ENCODE measurements at regions not wholly inside any gene's neighbourhood (a gene's known extent, or its start where the extent isn't known, plus 50 kb on each side); places are given as distances from the start of the nearest gene placed in this dataset.
"Not testable (repeated sequence)": the region's sequence is repeated elsewhere in the genome, so short reads cannot be mapped to it uniquely, and the experiment has no call there.

DNA sequence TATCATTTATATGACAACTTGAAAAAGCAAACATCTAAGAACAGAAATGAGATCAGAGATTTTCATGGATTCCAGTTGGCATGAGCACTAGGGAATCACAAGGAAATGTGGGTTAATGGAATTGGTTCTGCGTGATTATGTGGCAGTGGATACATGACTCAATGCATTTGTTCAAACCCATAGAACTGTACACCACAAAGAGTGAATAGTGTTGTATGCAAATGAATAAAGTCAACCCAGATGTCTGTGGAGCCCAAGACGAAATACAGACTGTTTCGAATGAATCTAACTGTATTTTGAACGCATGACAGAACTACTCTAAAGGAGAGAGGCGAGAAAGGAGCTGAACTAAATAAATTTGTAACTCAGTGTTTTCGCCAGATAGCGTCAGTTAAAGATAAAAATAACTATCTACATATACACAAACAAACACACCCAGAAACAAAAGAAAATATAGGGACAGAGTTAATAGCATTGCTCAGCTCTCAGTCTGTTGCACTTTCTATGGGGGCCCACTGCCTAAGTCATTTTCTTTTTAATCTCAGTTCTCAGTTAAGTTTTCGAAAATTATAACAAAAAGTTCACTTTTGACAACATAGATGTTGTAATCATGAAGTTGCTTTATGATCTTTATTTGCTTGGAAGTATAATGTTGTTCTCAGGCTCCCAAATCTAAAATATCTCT, 636.7 kb upstream of the SEMA3D start:
- Histone ChIP-seq H3K36me3 (no peaks in the 10 kb centered on the region), H3K27me3 (no peaks in the 10 kb centered on the region), H3K9me3 (no peaks in the 10 kb centered on the region), H3K4me3 (no peak overlapping the region)
- DNase-seq = no peak

DNA sequence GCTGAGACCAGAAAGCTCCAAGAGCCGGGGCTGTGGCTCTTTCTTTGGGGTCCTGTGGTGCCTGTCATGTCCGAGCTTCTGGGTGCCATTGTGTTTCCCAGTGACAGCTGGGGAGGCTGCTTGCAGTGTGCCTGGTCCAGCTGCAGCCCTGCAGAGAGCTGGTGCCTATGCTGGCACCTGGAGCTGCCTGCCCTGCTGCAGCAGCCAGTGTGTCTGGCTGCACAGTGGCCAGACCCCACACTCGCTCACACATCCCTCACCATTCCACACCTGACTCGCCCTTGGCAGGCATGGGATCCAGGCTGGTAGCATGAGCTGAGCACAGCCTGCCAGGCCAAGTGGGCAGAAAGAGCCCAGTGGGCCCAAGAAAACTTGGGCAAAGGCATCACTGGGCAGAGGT, 635.1 kb upstream of the SEMA3D start:
- H3K36me3 ChIP-seq = no peaks in the 10 kb centered on the region
- no peaks in the 10 kb centered on the region for H3K9me3 ChIP-seq
- H3K27me3 ChIP-seq = no peaks in the 10 kb centered on the region
- no peak for DNase-seq
- H3K4me3 ChIP-seq = no peak overlapping the region

DNA sequence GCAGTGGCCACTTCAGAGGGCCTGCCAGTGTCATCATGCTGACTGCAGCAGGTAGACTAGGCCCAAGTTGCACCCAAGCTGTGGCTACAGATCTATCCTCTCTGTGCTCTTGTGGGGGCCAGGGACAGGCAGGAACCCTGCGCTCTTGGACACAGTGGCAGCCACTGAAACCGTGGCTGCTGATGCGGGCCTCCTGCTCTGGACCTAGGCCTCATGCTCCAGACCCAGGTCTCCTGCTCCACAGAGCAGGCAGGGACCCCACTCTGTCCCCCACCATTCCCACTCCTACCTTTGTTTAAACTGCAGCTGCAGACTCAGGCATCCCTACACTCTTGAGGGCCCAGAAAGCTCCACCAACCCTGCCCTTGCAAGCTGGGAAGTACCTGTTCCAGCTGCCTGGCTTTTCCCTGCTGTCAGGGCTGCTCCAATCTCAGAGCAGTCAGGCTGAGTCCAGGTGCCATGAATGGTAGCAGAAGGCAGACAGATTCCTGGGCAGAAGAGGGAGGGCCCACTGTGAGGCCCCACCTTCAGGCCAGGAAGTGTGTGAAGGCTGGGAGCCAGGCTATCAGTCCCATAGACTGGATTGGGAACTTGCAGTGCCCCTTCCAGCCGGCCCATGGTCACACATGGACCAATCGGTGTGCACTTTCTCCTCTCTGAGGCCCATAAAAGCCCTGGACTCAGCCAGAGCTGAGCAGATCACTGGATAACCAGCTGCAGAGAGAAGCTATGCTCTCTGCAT, 634.0 kb upstream of the SEMA3D start:
- no peak for DNase-seq
- Histone ChIP-seq H3K9me3 (no peaks in the 10 kb centered on the region), H3K4me3 (no peak overlapping the region), H3K36me3 (no peaks in the 10 kb centered on the region), H3K27me3 (no peaks in the 10 kb centered on the region)

DNA sequence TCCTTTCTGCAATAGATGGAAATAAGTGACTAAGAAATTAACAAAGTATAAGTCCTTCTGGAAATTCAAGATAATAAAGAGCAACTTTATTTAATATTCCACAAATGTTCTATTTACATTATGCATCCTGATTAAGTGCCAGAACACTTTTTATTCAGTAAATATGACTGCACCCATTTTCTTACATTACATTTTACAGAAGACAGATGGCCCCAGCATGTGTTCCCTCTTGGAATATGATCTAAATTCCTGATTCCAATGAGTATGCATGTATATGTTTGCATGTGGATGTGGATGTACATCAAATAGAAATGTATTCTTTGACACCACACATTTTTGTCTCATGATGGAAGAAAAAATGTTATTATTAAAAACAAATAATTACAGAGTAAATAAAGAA, 628.7 kb upstream of the SEMA3D start:
- Histone ChIP-seq H3K36me3 (no peaks in the 10 kb centered on the region), H3K27me3 (no peaks in the 10 kb centered on the region), H3K4me3 (no peak overlapping the region), H3K9me3 (no peaks in the 10 kb centered on the region)
- DNase-seq = no peak

DNA sequence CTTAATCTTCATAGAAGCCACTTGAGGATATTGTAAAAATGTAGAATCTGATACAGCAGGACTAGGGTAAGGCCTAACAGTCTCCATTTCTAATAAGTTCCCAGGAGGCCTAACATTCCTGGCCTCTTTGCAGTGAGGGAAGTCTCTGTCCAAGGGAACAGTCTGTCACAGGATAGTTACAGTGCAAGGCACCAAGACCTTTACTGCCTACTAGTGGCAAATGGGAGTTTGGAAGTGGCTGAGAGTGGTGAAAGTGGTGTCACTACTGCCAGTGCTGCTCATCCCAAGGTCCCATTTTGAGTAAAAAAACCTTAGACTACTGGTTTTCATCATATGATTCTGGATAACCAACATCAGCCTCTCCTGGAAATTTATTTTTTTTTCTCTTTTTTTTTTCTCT, 619.5 kb upstream of the SEMA3D start:
- Histone ChIP-seq H3K27me3 (no peaks in the 10 kb centered on the region), H3K4me3 (no peak overlapping the region)

DNA sequence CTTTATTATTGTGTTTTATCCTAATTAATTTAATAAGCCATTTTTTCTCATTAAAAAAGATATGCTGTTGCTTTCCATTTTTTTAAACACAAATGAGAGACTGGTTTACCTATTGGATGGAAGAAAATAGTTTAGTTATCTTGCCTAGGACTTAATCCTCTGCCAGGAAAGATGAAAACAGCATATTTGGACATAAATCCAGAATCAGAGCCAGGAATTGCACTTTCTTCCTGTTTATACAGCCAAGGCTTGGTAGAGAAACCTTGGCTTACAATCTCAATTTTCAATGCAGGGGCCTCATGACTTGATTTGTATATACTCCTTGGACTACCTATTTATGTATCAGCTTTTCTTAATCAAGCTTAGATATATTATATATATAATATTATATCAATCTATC, 618.8 kb upstream of the SEMA3D start:
- DNase-seq = no peak

More for the DNA sequence above, 619.5 kb upstream of the SEMA3D start:
- no peaks in the 10 kb centered on the region for H3K36me3 ChIP-seq
- no peak for DNase-seq
- H3K9me3 ChIP-seq = no peaks in the 10 kb centered on the region

DNA sequence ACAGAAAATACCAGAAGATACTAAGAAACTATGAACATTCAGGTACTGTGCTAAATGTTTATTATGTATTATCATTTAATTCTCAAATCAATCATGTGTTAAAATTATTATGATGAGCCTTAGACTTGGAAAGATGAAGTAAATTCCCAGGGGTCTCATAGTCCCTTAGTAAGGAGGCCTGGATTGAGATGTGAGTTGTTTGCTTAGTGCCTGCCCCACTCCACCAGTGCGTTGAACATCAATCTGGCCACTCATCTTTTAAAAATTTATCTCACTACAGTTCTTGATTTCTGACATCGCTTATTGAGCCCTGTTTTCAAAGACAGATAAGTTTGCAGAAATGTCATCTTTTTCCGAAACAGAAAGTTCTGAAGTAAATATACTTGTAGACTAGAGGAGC, 618.4 kb upstream of the SEMA3D start:
- Histone ChIP-seq H3K9me3 (no peaks in the 10 kb centered on the region), H3K36me3 (no peaks in the 10 kb centered on the region), H3K27me3 (no peaks in the 10 kb centered on the region), H3K4me3 (no peak overlapping the region)
- DNase-seq = no peak

More for the DNA sequence above, 618.8 kb upstream of the SEMA3D start:
- H3K4me3 ChIP-seq = no peak overlapping the region
- no peaks in the 10 kb centered on the region for H3K36me3 ChIP-seq
- no peaks in the 10 kb centered on the region for H3K9me3 ChIP-seq
- H3K27me3 ChIP-seq = no peaks in the 10 kb centered on the region

DNA sequence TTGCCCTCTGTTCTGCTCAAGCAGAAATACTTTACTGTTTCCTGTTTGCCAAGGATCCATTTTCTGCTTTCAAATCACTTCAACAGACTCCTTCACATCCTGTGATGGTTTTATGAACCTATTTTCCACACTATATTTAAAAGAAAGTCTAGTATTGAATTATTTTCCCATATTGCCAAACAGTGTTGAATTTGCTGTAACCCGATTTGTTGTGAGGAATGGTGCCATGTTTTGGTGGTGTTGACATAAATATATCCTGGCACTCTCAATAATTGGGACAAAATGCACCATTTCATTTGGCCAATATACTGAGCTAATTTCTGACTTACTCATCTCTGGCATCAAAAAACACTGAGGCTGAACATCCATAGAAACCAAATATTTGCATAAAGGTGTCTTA, 615.4 kb upstream of the SEMA3D start:
- Histone ChIP-seq H3K27me3 (no peaks in the 10 kb centered on the region), H3K9me3 (no peaks in the 10 kb centered on the region), H3K4me3 (no peak overlapping the region), H3K36me3 (no peaks in the 10 kb centered on the region)
- DNase-seq = no peak

DNA sequence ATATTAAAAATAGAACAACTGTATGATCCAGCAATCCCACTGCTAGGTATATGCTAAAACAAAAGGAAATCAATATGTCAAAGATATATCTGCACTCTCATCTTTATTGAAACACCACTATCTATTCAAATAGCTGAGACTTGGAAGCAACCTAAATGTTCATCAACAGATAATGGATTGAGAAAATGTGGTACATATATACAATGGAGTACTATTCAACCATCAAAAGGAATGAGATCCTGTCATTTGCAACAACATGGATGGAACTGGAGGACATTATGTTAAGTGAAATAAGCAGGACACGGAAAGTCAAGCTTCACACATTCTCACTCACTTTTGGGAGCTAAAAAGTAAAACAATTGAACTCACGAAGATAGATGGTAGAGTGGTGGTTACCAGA, 610.1 kb upstream of the SEMA3D start:
- Histone ChIP-seq H3K36me3 (no peaks in the 10 kb centered on the region), H3K4me3 (no peak overlapping the region), H3K9me3 (no peaks in the 10 kb centered on the region), H3K27me3 (no peaks in the 10 kb centered on the region)
- no peak for DNase-seq

DNA sequence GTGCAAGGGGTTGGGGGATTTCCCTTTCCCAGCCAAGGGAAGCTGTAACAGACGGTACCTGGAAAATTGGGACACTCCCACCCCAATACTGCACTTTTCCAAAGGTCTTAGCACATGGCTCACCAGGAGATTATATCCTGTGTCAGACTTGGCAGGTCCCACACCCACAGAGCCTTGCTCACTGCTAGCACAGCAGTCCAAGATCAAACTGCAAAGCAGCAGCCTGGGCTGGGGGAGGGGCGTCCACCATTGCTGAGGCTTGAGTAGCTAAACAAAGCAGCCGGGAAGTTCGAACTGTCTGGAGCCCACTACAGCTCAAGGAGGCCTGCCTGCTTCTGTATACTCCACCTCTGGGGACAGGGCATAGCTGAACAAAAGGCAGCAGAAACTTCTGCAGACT, 604.2 kb upstream of the SEMA3D start:
- not testable (repeated sequence) for H3K4me3 ChIP-seq, H3K9me3 ChIP-seq, H3K27me3 ChIP-seq, DNase-seq, H3K36me3 ChIP-seq

DNA sequence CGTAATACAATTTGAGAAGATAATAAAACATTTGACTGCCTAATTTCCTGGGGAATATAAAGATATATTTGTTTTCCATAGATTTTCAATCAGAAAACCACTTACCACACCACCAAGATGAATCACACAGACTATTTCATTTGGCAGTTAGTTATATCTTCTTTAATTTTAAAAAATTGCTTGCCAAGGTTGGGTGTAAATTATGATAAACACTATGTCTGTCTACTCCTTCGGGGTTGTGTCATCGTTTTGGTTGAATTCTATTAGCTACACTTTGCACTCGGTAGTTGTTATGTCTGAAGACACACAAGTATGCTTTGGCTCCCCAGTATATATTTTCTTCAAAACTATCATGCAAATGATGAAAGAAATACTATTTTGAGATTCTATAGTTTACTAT, 594.8 kb upstream of the SEMA3D start:
- Histone ChIP-seq H3K36me3 (no peaks in the 10 kb centered on the region), H3K4me3 (no peak overlapping the region), H3K9me3 (no peaks in the 10 kb centered on the region), H3K27me3 (no peaks in the 10 kb centered on the region)
- no peak for DNase-seq

DNA sequence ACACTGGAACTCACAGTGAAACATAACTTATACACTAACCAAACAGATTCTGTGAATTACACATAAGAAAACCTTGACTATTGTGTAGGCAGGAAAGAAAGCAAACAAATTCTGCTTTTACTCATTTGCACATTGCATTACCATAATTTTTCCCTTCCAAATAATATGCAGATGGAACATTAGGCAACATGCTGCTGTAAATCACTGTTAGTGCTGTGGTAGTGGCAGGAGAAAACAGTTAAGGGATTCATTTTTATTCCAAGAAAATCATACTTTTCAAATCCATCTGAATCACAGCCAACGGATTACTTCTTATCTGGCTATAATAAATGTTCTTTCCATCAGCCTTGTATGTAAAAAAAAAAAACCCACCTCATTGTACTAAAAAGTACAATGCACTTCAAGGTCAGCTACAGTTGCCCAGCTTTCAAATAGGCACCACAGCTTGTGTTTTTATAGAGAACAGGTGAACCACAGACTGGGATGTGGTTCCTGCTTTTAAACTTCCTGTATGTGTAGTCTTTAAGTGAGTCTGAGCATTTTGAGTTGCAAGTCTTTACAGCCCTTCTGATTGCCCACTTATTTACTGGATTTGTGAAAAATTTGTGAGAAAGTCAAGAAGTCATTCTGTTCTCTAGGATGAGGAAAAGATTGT, 590.0 kb upstream of the SEMA3D start:
- Histone ChIP-seq H3K4me3 (no peak overlapping the region), H3K9me3 (no peaks in the 10 kb centered on the region), H3K36me3 (no peaks in the 10 kb centered on the region), H3K27me3 (no peaks in the 10 kb centered on the region)
- no peak for DNase-seq

DNA sequence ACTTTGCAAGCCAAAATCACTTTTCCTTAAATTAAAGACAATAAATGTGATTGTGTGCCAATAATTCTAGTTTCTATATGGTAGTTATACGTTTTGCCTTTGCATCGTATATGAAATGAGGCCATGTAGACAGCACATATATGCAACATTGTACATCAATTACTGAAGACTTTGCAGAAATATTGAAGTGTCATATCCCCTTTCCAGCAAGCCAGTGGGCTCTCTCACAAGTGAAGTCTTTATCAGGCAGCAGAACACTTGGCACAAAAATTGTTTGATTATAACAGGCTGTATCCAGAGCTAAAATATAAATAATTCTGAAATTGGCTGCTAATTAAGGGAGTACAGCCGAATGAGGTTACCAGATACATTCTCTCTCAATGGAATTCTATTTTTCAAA, 588.6 kb upstream of the SEMA3D start:
- Histone ChIP-seq H3K36me3 (no peaks in the 10 kb centered on the region), H3K4me3 (no peak overlapping the region), H3K27me3 (no peaks in the 10 kb centered on the region), H3K9me3 (no peaks in the 10 kb centered on the region)
- no peak for DNase-seq

DNA sequence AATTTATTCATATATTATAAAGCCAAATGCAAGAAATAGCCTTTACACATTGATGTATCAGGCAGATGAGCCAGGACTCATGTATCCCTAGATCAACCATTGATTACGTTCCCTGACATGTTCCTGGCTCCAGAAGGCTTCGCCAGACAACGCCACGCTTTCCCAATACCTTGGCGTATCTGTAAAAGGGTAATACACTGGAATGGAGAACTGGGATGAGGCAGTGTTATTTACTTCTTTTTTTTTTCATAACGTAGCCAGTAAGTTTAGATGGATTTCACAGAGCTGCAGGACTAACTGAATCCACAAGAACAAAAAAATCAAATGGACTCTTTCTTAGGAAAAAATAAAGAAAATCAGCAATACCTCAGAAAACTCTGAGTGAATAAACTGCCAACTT, 588.1 kb upstream of the SEMA3D start:
- H3K27me3 ChIP-seq = no peaks in the 10 kb centered on the region
- no peak for DNase-seq
- no peaks in the 10 kb centered on the region for H3K9me3 ChIP-seq
- no peaks in the 10 kb centered on the region for H3K36me3 ChIP-seq
- H3K4me3 ChIP-seq = no peak overlapping the region

DNA sequence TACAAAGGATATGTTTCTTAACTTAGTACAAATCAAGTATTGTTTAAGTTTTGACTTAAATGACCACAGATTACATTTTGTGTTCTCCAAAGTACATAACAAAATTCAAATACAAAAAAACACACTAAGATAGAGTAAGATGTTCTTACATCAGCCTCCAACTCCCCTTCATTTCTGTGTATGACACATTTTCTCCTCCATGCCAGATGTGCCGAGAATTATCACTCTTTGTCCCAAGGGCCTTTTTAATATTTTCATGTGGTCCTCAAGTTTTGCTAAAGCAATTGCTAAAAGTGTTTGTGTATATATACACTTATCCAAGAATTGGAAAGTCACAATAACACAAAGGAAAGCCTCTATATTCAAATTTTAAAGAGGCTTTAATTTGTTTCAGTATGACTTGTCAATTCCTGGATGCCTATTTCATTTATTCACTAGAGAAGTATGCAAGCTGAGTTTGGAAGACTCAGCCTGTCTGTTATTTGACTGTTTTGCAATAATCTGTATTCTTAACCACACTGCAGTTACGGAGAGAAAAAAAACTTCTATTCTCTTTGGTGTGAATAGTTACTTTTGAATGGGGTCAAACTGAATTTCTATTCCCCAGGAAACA, 586.4 kb upstream of the SEMA3D start:
- H3K9me3 ChIP-seq = no peaks in the 10 kb centered on the region
- no peaks in the 10 kb centered on the region for H3K27me3 ChIP-seq
- no peak for DNase-seq
- no peak overlapping the region; the same call in 1 of the 2 replicates for H3K4me3 ChIP-seq
- no peaks in the 10 kb centered on the region for H3K36me3 ChIP-seq

DNA sequence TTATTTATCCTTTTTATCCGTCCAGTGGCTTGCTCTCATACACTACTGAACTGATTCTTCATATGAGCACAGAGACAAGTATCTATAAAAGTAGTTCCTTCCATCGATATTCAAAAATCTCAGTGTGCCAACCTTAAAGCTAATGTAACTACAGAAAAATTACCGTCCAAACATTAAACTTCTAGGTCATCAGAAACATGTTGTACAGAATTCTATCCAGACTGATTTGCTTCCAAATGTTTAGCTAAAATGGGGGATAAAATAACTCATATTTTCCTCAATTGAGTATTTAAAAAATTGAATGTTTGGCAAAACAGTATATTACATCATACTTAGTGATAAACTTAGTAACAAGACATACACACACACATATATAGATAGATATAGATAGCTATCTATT, 584.7 kb upstream of the SEMA3D start:
- Histone ChIP-seq H3K27me3 (no peaks in the 10 kb centered on the region), H3K36me3 (no peaks in the 10 kb centered on the region), H3K9me3 (no peaks in the 10 kb centered on the region), H3K4me3 (no peak overlapping the region)
- no peak for DNase-seq

DNA sequence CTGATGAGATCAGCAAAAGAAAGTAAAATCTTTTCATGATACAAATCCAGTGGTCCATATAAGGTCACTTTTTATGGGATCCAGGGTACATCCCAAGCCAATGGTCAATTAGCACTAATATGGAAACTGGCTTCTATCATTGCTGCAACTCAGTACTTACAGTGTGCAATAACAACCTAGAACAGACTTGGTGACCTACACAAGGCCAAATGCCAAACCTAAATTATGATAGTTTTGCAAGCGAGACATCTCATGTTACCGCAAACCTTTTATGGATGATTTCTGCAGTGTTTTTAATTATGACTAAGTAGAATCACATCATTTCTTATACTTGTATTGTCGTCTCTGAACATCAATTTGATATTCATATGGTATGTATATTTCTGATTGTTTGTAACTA, 583.5 kb upstream of the SEMA3D start:
- no peaks in the 10 kb centered on the region for H3K9me3 ChIP-seq
- H3K36me3 ChIP-seq = no peaks in the 10 kb centered on the region
- H3K4me3 ChIP-seq = no peak overlapping the region
- no peaks in the 10 kb centered on the region for H3K27me3 ChIP-seq
- DNase-seq = no peak

All from MG63 (cell line).